GM18867 (cell line): ENCODE measurements at regions not wholly inside any gene's neighbourhood (a gene's known extent, or its start where the extent isn't known, plus 50 kb on each side); places are given as distances from the start of the nearest gene placed in this dataset.
"Not testable (repeated sequence)": the region's sequence is repeated elsewhere in the genome, so short reads cannot be mapped to it uniquely, and the experiment has no call there.

ENCODE experiments used
- ATAC-seq: cut with Tn5 transposase; IDR thresholded peaks from one replicate; pipeline ENCODE4 v1.9.1; 2021; ENCODE audit warnings: mild to moderate bottlenecking, moderate library complexity; ENCODE audit not compliant: unreplicated experiment

- no peak for ATAC-seq
These were observed 678.1 kb upstream of the SLC8A1 start for GRCh38 chr2:41129988-41130387.

GRCh38 chr2:41137031-41137430 is 685.1 kb upstream of the SLC8A1 start:
- ATAC-seq, result no peak

GRCh38 chr2:41141146-41141791 is 689.4 kb upstream of the SLC8A1 start:
- ATAC-seq, result no peak

- ATAC-seq, result no peak
These were observed 690.6 kb upstream of the SLC8A1 start for GRCh38 chr2:41142478-41142877.

- ATAC-seq, result no peak
These were observed 693.2 kb upstream of the SLC8A1 start for GRCh38 chr2:41145066-41145465.

GRCh38 chr2:41149054-41149453 is 697.2 kb upstream of the SLC8A1 start:
- no peak for ATAC-seq

- ATAC-seq, result no peak
These were observed 699.9 kb upstream of the SLC8A1 start for GRCh38 chr2:41151746-41152145.

GRCh38 chr2:41152318-41152717 is 700.4 kb upstream of the SLC8A1 start:
- no peak for ATAC-seq

- ATAC-seq, result no peak
These were observed 708.5 kb upstream of the SLC8A1 start for GRCh38 chr2:41160439-41160838.

GRCh38 chr2:41167014-41167413 is 715.1 kb upstream of the SLC8A1 start:
- no peak for ATAC-seq

- ATAC-seq, result no peak
These were observed 717.9 kb upstream of the SLC8A1 start for GRCh38 chr2:41169744-41170143.

GRCh38 chr2:41170589-41170988 is 718.7 kb upstream of the SLC8A1 start:
- ATAC-seq, result no peak

GRCh38 chr2:41180387-41180786 is 728.5 kb upstream of the SLC8A1 start:
- no peak for ATAC-seq

- no peak for ATAC-seq
These were observed 731.1 kb upstream of the SLC8A1 start for GRCh38 chr2:41182961-41183360.

- no peak for ATAC-seq
These were observed 735.7 kb upstream of the SLC8A1 start for GRCh38 chr2:41187376-41188122.

GRCh38 chr2:41194230-41194629 is 742.3 kb upstream of the SLC8A1 start:
- ATAC-seq, result no peak

- no peak for ATAC-seq
These were observed 745.9 kb upstream of the SLC8A1 start for GRCh38 chr2:41197781-41198180.

GRCh38 chr2:41199334-41199733 is 747.4 kb upstream of the SLC8A1 start:
- no peak for ATAC-seq

- ATAC-seq, result no peak
These were observed 752.4 kb upstream of the SLC8A1 start for GRCh38 chr2:41204315-41204714.

GRCh38 chr2:41206004-41206403 is 754.1 kb upstream of the SLC8A1 start:
- no peak for ATAC-seq

GRCh38 chr2:41207578-41207977 is 755.7 kb upstream of the SLC8A1 start:
- no peak for ATAC-seq

- not testable (repeated sequence) for ATAC-seq
These were observed 758.1 kb upstream of the SLC8A1 start for GRCh38 chr2:41210030-41210429.

- no peak for ATAC-seq
These were observed 765.1 kb upstream of the SLC8A1 start for GRCh38 chr2:41216978-41217377.
